NT2/D1 (cell line): ENCODE measurements at regions not wholly inside any gene's neighbourhood (a gene's known extent, or its start where the extent isn't known, plus 50 kb on each side); places are given as distances from the start of the nearest gene placed in this dataset.

Experiments
- SUZ12 ChIP-seq: IDR thresholded peaks from 2 replicates; pipeline ENCODE4 v1.6.1; 2011; ENCODE audit not compliant: insufficient read length, insufficient read depth; ENCODE audit errors: extremely low read depth
- YY1 ChIP-seq: IDR thresholded peaks from 2 replicates; pipeline ENCODE4 v1.6.1; 2011; ENCODE audit not compliant: insufficient read length, insufficient read depth
- ZNF274 ChIP-seq: IDR thresholded peaks from 2 replicates; pipeline ENCODE4 v1.6.1; 2011; ENCODE audit warnings: mild to moderate bottlenecking, low read depth, low read length

GRCh38 chr7:130944997-130945396 lies 211.0 kb upstream of the KLF14 start:
- TF ChIP-seq SUZ12 (no peak), YY1 (no peak), ZNF274 (no peak)
